Gastroesophageal sphincter (tissue), 3 donors: ENCODE measurements at regions not wholly inside any gene's neighbourhood (a gene's known extent, or its start where the extent isn't known, plus 50 kb on each side); places are given as distances from the start of the nearest gene placed in this dataset.

Experiments used
- EP300 ChIP-seq: sonication (generic); formaldehyde crosslinking; IDR thresholded peaks from one replicate; pipeline ENCODE4 v1.6.1; 2017; ENCODE audit warnings: antibody characterized with exemption, mild to moderate bottlenecking
- POLR2A ChIP-seq, 2 donors: fragments of 450-650 bp; IDR thresholded peaks; one replicate each; pipeline ENCODE4 v1.6.1; 2017; ENCODE audit warnings: antibody characterized with exemption in 2 of 2, mild to moderate bottlenecking in 2 of 2, moderate library complexity in 1 of 2
- POLR2AphosphoS5 ChIP-seq: sonication (generic); formaldehyde crosslinking; IDR thresholded peaks from one replicate; pipeline ENCODE4 v1.6.1; 2017; ENCODE audit warnings: antibody characterized with exemption
- TF ChIP-seq, protein P1 (sequence below), 4 experiments: fragments of 200-600 bp in 2 of 4; fragments of 450-650 bp in 2 of 4; sonication (generic) in 1 of 4; IDR thresholded peaks; one replicate each; pipeline ENCODE4 v1.5.1; 2017 to 2019; ENCODE audit warnings: antibody characterized with exemption in 4 of 4, mild to moderate bottlenecking in 2 of 4, moderate library complexity in 2 of 4

DNA sequence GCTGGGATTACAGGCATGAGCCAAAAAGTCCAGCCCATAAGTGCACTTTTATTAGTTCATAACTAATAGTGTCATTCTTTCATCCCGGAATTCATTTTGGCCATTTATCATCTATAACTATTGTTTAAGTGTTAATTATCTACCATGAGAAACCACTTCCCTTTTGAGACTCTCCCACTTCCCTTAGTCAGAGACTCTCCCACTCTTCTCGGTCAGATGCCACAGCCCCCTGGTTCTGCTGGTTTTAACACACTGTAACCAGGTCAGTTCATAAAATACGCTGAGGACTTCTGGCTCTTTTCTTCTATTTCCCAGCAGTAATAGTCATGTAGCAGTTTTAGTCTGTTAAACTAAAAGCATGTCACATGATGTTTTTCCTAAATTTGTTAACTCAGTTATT, 303.0 kb upstream of the TSPY4 start:
- TF ChIP-seq, protein P1, sequence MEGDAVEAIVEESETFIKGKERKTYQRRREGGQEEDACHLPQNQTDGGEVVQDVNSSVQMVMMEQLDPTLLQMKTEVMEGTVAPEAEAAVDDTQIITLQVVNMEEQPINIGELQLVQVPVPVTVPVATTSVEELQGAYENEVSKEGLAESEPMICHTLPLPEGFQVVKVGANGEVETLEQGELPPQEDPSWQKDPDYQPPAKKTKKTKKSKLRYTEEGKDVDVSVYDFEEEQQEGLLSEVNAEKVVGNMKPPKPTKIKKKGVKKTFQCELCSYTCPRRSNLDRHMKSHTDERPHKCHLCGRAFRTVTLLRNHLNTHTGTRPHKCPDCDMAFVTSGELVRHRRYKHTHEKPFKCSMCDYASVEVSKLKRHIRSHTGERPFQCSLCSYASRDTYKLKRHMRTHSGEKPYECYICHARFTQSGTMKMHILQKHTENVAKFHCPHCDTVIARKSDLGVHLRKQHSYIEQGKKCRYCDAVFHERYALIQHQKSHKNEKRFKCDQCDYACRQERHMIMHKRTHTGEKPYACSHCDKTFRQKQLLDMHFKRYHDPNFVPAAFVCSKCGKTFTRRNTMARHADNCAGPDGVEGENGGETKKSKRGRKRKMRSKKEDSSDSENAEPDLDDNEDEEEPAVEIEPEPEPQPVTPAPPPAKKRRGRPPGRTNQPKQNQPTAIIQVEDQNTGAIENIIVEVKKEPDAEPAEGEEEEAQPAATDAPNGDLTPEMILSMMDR (IDR thresholded peaks at IDR 0.05): no peak
- no peak for TF ChIP-seq POLR2AphosphoS5
- no peak for TF ChIP-seq POLR2A (IDR thresholded peaks at IDR 0.05)
- TF ChIP-seq EP300: no peak
